Body of pancreas (tissue), 4 donors: ENCODE measurements at regions not wholly inside any gene's neighbourhood (a gene's known extent, or its start where the extent isn't known, plus 50 kb on each side); places are given as distances from the start of the nearest gene placed in this dataset.

Experiments
- CTCF ChIP-seq, 7 experiments: fragments of 450-650 bp in 4 of 7; fragments of 200-600 bp in 3 of 7; sonication (generic) in 3 of 7; IDR thresholded peaks; one replicate each; pipeline ENCODE4 v1.5.1; 2016 to 2019; ENCODE audit warnings: antibody characterized with exemption in 7 of 7
- POLR2A ChIP-seq, 3 donors: fragments of 450-650 bp; IDR thresholded peaks; one replicate each; pipeline ENCODE4 v1.6.1; 2016; ENCODE audit warnings: antibody characterized with exemption in 3 of 3, mild to moderate bottlenecking in 2 of 3

- no peak for TF ChIP-seq POLR2A (IDR thresholded peaks at IDR 0.05)
- TF ChIP-seq CTCF (IDR thresholded peaks at IDR 0.05): no peak
Measured at GRCh38 chr20:43255877-43256276, 66.2 kb upstream of the PTPRT start.
